MV-4-11 (cell line): ENCODE measurements at regions not wholly inside any gene's neighbourhood (a gene's known extent, or its start where the extent isn't known, plus 50 kb on each side); places are given as distances from the start of the nearest gene placed in this dataset.

Experiments used
- DNase-seq: peaks from one replicate; lab custom pipeline; 2025; lab: John Stamatoyannopoulos, UW

DNA sequence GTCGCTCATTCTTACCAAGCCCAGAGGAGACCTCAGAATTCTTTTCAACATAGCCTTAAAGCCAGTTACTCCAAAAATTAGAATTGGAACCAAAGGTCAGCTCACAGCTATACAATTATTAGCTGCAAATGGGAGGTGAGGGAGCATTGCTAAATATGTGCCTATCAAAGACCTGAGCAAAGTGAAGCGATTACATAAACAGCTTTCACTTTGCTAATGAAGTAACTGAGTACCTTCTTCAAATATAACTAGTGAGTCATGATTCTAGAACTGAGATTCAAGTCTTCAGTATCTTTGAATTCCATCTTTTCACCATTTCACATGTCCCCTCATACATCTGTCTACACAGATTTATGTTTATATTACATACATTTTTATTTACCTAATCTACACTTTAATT lies 122.6 kb downstream of the P2RY1 start:
- no peak for DNase-seq

DNA sequence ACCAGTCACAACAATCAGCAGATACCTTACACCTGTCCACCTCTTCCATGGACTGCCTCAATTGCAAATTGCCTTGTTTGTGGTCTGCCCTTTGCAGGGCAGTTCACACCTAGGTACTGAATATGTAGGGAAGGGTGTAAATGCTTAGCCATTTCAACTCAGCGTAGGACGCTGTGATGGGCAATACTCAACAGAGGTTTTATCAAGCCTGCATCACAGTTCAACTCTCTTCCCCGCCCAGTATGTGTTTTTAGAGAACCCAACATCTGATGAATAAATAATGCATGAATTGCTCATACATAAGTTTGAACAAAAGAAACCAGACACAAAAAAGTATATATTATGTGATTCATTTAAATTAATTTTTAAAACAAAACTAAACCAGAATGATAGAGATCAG lies 124.4 kb downstream of the P2RY1 start:
- no peak for DNase-seq

DNA sequence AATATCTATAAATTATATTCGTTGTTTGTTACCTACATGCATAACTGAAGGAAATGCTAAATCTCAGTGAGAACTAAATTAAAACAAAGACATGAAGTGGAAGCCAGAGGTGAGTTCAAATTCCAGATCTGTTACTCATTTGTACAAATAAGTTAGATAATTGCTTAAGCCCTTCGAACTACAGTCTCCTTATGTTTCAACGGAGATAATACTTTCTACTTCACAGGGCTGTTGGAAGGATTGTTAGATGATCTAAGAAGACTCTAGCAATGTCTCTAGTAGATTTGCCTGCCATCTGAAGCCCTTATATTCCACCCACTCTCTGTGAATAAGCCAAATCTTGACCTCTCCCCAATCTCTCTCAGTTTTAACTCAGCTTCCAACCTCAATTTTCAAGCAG lies 125.8 kb downstream of the P2RY1 start:
- no peak for DNase-seq

DNA sequence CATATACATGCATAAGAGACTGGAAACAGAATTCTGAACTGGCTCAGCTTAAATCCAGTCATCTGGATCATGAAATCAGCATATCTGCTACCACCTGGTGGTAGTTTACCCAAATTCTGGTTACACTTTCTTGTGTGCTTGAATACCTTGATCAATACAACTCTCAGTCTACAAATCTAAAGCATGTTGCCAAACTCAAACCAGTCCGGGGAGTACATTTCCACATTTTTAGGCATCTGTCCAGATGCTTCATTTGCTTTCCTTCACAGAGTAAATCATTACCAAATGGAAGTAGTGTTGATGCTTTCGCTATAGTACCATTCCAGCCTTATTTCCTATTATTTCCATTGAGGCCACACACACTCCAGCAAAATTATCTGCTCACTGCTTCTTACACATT lies 126.4 kb downstream of the P2RY1 start:
- peak; percentile 28 for DNase-seq

DNA sequence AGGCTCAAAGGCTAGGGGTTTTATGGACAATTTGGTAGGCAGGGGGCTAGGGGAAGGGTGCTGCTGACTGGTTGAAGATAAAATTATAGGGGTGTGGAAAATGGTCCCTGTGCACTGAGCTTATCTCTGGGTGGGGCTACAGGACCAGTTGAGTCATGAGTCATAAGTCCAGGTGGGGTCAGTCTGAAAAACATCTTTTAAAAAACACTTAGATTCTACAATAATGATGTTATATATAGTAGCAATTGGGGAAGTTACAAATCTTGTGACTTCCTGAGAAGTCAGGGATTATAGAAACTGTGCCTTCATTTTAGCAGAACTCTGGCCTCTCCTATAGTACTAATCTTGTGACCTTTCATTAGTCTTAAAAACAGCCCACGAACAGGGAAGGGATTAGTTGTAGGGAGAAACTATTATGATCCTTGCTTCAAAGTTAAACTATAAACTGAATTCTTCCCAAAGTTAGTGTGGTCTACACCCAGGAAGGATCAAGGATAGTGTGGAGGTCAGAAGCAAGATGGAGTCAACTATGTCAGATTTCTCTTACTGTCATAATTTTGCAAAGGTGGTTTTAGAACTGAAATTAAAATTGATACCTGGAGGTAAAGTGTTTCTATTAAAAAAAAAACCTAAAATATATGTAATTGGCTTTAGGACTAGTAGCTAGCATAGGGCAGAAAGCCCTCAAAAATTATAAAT lies 130.1 kb downstream of the P2RY1 start:
- peak; percentile 78 for DNase-seq

DNA sequence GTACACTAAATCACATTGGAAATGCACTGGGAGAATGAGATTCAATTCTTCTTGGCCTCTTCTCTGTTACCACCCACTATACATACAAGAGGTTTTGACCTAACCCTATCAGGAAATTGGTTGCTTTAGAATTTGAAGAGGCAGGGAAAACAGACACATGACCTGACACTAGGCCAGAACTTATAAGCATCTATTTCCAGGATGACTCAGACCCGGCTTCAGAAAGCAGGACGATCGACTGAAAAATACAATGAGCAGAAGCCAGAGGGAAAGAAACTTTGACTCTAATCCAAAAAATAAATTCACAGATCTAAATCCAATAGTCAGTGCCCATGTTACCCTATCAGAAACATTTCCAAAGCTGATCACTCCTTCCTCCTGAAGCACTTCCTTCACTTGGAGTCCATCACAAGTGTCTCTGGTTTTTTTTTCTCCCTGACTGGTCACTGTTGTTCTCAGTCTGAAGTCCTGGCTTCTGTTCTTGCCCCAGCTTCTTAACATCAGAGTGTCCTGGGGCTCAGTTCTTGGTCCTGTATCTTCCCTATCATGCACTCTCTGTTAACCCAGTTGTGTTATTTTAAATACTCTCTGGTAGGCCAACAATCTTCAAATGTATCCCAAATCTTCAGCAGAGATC lies 133.6 kb downstream of the P2RY1 start:
- DNase-seq = no peak

DNA sequence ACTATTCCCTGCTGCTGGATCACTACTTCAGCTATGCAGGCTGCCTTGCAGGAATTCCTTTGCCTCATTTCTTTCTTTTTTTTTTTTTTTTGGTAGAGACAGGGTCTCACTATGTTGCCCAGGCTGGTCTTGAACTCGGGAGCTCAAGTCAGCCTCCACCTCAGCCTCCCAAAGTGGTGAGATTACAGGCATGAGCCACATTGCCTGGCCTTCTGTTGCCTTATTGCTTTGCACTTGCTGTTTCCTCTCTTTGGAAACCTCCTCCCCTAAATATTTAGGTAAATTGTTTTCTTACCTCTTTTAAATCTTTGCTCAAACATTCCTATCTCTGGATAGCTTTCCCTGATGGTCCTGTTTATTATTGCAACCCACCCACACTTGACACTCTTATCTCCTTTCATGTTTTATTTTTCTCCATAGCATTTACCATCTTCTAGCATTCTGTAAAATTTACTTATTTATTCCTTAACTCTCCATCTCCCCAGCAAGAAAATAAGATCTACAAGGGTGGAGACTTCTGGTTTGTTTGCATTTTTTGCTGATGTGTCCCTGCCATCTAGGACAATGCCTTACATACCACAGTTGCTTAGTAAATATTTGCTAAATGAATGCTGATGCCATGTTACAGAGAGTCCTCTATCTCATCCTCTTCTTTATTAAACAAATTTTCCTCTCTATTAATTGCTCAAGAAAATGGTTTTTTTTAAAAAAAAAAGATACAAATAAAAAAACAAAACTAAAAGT lies 134.8 kb downstream of the P2RY1 start:
- DNase-seq = no peak

DNA sequence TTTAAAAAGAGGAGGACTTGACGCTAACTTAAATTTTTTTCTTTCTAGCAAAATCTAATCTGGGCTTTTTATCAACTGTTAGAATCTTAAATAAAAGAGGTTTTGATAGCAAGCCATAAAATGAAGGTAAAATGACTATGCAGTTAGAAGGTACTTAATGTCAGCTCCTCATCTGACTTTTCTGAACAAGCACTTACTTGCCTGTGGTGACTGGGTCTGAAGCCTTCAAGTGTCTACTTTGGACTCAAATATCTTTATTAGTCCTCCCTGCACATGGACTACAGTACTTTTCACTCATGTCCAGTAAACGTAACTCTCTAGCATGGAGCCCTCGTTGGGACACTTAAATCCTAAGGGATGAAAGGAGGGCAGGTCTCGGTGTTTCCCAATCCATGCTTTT lies 135.9 kb downstream of the P2RY1 start:
- DNase-seq = no peak

DNA sequence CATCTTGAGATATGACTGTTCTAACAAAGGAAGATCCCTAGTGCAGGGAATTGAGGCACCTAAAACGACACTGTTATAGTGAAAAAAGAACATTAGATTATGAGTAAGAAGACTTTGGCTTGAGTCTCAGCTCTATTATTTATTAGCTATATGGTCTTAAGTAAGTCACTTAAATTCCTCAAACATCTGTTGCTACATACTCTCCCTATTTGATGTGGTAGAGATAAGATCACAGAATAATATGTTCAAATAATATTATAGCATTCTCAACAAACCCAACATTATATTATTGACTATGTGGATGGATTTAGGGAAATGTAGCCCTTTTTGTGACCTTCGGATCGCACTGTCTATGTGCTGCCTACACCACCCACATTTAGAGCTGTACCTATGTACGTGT lies 136.9 kb downstream of the P2RY1 start:
- DNase-seq = no peak

DNA sequence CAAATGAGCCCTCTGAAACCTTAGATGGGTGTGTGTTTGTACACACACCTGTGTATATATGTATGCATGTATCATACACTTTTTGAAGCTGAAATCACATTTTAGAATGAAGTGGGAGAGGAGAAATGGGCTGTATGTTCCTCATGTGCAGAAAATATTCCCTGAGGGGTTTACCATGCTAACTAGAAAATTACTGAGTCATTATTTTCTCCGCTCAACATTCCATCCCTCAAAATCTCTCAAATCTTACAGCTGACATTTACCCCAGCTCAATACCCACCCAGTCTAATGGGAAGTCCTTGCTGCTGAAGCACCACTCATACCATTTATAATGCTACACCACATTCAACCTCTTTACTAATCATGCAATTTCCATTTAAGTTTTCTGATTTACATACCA lies 138.6 kb downstream of the P2RY1 start:
- no peak for DNase-seq

DNA sequence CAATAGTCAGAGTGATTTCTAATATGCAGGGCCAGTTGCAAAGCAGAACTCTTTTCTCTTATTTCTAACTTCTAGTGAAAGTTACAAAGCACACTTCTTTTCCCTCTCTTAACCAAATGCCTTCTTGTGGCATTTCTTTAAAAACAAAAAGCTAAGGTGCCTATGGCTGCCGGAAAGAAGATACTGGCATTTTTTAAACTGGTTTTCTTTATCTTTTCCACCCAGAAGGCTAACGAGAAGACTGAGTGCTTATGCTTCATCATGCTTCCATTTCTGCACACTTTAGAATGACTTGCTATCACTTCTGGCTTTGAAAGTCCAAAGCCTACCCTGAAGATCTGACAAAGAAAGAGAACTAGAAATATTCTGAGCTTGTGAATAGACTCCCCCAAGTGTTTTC lies 141.3 kb downstream of the P2RY1 start:
- DNase-seq = no peak

DNA sequence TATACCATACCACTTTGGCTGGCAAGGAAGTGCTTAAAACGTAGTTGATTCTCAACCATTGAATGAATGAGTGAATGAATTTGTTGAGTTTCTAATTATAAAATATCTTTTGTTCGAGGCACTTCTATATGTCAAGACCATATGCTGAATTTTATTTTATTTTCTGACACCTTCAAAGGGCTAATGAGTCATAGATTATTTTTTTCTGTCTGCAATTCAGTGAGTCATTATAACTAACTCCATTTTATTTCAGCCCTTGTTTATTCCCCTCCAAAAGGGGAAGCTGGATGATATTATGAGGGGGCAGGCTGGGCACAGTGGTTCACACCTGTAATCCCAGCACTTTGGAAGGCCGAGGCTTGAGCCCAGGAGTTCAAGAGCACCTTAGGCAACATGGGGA lies 142.4 kb downstream of the P2RY1 start:
- no peak for DNase-seq

DNA sequence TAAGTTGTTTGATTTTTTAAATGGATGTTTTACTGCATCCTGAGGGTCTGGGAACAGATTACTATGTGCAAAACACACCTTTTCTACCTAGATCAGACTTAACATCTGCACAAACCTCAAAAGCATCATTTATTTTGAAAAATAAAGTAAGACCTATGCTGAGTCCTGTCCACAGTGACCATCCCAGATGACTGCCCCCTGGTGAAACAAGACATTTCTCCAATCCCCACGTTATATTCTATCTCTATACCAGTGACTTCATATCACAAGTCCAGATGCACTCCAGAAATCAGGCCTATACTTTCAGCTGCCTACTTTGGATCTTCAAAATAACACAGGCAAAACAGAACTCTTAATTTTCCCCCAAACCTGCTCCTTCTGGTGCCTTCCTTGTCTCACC lies 143.2 kb downstream of the P2RY1 start:
- no peak for DNase-seq

DNA sequence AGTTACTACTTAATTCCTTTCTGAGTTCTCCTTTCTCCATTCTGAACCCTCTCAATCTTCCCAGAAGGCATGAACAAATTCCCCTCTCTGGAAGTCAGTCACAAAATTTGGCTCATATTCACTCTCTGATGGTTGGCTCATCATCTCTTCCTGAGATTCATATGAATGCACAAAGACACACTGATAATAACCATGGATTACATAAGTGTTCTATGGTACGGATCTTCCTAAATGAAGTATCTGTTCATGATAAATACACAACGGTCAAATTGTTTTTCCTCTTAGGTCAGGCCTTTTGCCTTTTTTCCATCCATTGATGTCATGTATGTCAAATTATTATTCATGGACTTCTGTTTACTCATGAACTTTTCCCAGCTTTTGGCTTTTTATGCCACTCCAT lies 162.6 kb downstream of the P2RY1 start:
- no peak for DNase-seq

DNA sequence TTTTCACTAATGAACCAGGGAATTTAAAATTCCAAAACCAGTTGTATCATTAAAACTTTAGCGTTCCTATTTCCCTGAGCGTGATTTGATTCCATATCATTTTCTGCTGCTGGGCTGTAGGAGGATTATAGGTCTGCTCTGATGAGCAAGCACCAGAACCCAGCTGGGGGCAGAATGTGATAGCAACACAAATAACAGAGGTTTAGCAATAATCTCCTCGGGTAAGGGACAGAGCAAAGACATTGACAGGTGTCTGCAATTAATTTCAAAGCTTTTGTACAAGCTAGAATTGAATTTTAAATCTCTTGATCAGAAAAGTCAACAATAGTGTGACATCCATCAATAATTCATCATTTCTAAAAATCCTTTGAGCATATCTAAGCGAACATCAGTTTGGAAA lies 163.4 kb upstream of the RAP2B start:
- no peak for DNase-seq

DNA sequence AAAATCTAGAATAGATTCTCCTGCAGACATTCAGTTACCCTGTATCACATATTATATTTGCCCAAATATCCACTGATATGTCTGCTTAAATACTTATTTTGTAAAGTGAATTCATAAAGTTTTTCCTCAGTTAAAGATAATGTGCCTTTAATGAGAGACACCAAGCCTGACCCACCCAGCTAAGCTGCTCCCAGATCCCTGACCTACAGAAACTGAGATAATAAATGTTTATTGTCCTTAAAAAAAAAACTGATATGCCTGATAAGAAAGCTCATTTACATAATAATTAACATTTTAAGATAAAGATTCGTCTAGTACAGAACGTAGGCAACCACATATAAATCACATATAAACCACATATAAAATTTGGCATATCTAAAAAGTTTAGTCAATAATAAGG lies 161.7 kb upstream of the RAP2B start:
- no peak for DNase-seq

DNA sequence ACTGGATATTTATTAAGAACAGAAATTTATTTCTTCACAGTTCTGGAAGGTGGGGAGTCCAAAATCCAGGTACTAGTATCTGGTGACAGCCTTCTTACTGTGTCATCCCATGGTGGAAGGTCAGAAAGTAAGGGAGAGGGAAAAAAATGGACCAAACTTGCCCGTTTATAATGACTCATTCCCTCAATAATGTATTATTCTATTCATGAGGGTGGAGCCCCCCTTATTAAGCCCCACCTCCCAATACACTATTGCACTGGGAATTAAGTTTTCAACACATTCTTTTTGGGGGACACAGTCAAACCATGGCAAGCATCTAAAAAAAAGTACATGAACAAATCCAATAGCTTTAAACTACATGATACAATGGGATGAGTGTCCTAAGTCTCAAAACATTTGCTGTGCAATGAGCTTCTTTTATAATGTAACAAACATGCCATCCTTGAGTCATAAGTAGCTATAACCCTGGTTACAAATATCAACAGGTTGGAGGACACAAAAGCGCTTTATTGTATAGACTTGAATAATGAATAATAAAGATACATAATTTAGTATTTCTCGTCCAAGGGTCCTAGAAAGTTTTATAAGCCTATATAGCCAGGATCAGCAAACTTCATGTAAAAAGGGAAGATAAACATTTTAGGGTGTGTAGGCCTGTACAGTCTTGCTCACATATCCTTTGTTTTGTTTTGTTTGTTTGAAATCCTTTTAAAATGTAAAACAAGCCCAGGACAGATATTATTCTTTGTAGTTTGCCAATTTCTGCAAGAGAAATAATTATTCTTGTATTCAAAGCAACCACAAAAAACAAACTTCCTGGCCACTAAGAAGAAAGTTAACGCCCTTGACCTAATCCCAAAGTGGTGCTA lies 160.6 kb upstream of the RAP2B start:
- no peak for DNase-seq

DNA sequence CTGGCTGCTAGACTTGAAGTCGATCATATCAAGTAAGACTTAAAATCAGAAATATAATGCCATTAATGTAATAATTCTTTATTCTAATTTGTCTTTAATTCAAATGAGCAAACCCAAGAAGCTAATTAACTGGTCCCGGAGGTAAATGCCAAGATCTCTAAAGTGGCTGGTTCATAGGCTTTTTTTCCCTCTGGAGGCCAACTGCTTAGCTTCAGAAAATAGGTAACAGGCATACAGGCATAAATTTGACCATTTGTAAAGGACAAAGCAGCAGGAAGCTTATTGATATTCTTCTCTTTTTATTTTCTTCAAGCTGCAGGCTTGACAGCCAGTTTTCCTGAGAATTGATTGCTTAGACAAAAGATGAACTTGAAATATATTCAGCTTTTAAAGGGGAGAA lies 158.6 kb upstream of the RAP2B start:
- no peak for DNase-seq

DNA sequence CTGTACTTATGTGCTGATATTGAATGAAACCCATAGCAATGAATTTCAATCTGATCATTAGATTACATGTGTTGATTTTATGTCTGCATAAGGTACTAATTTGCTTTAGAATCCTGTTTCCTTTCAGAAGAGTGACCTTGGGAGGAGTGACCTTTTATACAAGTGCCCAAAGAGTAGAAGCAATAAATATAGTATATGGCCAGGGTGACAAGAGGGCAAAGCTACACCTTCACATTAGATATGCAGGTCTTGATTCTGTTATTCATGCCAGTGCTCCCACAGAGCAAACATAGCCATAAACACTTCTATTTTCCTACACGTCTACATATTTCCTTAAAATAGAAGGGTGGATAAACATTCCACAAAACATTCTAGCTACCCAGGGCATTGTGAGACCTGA lies 158.2 kb upstream of the RAP2B start:
- DNase-seq = no peak

DNA sequence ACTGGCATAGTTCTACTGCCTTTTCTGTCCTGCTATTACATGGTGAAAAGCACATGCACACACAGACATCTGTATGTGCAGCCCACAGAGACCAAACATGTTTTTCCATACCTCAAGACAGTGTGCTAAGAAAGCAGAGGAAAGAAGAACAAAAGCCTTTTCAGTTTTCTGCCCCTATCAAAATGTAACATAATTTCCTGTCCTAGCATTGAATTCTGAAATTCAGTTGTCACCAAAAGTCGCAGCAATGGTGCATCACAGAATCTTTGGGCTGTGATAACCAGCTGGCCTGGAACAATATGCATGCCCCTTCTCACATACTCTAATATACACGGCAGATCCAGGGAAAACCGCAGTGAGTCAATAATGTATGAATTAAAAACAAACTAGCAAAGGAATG lies 153.8 kb upstream of the RAP2B start:
- DNase-seq = no peak

DNA sequence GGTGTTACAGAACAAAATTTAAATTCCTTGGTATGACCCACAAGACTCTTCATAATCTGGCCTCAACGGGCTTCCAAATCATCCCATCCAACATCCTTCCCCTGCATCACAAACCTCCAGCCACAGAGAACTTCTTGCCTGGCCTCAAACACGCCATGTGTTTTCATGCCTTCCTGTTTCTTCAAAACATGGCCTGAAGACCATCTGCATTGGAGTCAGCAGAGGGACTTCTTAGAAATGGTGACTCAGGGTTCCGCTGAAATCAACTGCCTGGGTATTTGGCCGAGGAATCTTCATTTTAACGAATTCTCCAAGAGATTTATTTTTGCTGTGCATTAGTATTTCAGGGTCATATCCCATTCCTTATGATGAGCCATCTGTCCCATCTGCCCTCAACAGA lies 138.1 kb upstream of the RAP2B start:
- peak; percentile 81 for DNase-seq

DNA sequence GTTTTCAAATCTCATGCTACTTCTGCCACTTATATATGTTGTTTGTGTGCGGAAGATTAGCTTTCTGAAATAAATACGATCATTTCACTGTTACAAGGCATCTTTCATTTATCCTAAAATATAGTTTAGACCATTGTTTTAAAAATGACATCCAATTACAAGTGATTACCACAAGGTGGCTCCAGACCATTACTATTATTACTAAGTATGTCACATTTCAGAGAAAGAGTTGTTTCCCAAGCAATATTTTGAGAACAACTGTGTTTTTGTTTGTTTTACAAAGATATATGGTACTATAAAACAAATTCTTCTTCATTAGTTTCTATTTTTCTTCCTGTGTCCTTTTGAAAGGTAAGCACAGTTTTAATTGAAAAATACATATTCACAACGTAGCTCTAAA lies 136.0 kb upstream of the RAP2B start:
- peak; percentile 32 for DNase-seq

DNA sequence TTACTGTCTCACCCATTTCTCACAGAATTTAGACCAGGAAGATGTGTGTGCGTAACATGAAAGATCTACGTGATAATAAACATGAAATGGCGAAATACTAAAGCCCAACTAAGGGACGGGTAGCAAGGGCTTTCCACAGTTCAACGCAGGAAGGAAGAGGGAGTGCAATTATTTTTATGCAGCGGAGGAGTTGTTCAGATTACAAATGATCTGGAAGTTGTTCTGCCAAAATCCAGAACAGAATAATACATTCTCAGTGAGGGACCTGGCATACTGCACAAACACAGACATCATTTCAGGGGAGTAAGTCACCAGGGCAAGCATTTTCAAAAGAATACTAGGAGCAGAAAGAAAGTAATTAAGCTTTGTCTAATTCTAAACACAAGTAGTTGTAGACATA lies 133.6 kb upstream of the RAP2B start:
- DNase-seq = no peak
